DMS53 (cell line): ENCODE measurements at regions not wholly inside any gene's neighbourhood (a gene's known extent, or its start where the extent isn't known, plus 50 kb on each side); places are given as distances from the start of the nearest gene placed in this dataset.
A peak's percentile ranks its signal among the peaks of the same experiment; 100 is the strongest.

Experiments used
- DNase-seq: peaks from one replicate; lab custom pipeline; 2025; lab: John Stamatoyannopoulos, UW

- DNase-seq, result no peak
Measured at GRCh38 chr21:35896060-35896459, 164.3 kb downstream of the SETD4 start.

DNA sequence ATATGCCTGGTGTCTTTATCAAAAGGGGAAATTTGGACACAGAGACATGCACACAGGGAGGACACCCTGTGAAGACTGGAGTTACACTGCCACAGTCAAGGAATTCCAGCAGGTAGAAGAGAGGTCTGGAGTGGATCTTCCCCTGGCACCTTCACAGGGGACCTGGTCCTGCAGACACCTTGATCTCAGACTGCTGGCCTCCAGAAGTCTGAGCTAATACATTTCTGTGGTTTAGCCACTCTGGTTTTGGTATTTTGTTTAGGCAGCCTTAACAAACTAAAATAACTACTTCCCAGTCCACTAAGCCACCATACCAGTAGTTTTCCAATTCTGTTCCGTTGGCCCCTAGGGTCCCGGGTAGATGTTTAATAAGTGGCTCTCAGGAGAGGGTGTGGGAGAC, 164.7 kb downstream of the SETD4 start:
- DNase-seq, result no peak

DNA sequence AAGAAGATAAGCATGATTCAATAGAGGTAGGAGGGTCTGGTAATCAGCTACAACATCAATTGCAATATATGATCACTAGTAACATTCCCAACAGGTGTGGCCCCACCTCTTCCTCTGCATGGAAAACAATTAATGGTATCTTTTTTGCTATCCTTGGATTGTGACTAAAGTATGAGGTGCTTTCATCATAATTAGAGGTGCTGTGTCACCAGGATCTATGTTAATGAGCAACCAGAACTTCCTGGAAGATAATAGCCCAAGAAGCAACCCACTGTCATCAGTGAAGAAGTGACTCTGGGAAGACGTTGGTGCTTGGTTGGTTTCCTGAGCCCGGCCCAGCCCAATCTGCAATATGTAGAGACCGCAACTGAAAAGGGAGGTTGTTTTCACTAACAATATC, 167.2 kb downstream of the SETD4 start:
- DNase-seq, result no peak

- DNase-seq, result no peak
Measured at GRCh38 chr21:35886887-35887286, 173.4 kb downstream of the SETD4 start.

- DNase-seq, result peak; percentile 2
Measured at GRCh38 chr21:35885942-35886541, 174.3 kb downstream of the SETD4 start.

DNA sequence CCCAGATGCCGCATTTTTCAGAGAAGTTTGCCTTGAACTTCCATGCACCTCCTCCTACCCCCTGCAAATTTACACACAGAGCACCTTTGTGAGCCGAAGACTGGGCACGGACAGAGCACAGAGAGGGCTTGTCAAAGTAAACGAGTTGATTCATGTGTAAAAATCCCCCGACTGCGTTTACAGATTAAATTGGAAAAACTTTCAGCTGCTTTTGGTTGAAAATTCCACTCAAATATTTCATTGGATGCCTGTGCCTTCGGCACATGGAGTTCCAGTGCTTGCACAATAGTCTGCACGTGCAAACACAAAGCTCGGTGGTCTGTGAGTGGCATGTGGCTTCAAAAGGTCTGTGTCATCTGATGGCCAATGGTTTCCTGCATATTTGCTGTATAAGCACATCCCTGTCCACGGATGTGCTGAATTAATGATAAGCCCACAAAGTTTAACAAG, 177.5 kb downstream of the SETD4 start:
- DNase-seq, result no peak

DNA sequence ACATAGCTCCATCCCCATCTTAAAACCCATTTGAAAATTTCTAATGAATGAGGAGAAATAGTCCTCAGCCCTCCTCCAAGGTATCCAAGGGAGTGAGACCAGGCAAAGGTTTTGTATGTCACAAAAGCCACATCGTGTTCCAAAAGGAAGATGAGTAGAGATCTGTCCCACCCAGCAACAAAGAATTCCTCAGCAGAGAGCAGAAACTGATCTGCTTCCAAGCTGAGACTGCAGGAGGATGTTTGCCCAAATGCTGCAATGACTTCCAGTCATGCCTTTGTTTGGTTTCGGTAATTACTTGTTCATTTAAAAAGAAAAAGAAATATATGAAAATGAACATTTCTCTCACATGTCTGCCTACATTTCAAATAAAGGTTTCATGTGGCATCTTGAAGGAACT, 186.9 kb downstream of the SETD4 start:
- DNase-seq, result no peak

DNA sequence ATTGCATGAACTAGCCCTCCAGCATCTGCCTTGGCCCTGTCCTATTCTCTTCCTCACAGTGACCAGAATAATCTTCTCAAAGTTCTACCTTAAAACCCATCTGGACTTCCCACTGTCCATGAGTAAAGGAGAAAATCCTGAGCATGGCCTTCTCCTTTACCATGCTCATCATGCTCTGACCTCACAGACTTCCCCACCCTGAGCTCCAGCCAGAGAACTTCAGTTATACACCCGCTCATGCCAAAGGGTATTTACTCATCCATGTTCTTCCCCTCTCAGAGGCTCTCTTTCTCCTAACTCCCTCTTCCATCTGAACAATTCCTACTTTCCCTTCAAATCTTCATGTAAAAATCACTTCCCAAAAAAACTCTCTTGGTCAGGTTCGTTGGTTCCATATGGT, 188.4 kb downstream of the SETD4 start:
- DNase-seq, result no peak

GRCh38 chr21:35868869-35869223, 191.5 kb downstream of the SETD4 start:
- no peak for DNase-seq

GRCh38 chr21:35868005-35868868, 192.1 kb downstream of the SETD4 start:
- no peak for DNase-seq

DNA sequence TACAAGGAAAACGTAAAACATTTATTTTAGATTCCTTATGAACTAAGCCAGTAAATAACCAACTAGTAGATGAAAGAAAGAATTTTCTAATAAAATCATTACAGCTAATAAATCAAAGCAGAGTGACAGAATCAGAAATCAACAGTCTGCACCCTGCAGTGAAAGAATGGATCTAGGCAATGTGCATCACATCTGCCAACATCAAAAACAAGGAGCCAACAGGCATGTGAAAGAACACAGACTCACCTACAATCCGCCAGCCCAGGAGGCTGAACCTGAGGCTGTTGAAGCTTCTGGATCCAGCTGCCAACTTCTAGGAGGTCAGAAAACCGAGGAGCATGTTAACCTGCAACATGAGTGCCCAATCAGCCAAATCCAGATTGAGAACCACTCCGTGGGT, 196.3 kb downstream of the SETD4 start:
- no peak for DNase-seq

DNA sequence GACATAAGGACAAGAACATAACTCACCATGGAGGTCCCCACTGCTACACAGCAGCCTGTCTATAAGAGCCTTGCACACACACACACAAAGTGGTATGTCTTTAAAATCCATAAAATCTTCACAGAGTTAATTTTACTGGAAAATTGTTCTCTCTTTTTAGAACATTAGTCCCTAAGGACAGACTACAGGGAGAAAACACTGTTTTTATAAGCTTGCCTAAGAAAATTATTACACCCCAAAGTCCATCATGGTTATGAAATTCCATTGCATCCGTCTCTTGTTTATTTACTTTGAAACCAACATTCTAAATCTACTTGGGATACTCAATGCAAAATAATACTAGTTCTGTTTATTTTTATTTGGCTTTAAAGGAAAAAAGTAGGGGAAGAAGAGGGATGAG, 197.4 kb downstream of the SETD4 start:
- DNase-seq, result no peak

DNA sequence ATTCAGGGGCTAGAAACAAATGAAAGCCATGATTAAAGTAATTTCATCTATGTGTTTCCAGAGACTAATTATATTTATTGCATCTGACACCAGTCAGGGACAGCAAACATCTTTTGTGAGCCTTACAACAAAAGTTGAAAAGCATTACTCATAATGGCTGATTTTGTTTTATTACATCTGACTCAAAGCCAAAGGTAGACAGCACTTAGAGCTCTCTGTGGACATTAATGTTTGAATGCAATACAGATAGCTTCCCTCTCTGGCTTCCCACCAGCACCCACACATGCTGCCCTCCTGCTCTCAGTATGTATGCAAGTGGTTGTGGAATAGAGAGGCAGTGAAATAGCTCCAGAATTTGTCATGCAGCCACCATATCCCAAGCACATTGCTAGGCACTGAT, 198.7 kb downstream of the SETD4 start:
- DNase-seq, result no peak

DNA sequence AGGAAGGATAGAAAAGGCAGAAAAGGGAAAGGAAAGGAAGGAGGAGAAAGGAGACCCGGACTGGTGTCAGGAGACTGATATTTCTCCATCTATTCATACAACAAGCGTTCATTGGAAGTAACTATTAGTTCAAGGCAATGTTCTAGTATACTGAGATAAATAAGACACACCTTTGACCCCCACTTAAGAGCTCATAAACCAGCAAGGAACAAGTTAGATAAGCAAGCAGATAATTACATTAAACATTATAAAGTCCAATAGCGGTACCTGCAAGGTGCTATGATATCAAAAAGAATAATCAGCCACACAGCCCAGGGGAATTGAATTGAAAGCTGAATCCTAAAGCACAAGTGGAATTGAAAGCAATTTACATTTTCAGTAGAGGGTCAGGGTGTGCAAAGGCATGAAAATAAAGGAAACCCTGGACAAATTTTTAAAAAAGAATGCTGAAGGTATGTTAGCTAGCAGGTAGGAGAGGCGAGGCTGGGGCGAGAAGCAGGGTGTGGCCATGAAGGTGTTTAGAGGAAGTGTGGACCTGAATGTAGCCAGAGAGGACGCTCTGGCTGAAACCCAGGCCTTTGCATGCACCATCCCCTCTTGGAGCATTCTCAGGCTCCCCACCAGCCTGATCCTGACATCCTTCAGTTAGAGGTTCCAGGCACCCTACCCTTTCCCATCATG, 200.0 kb downstream of the SETD4 start:
- DNase-seq, result no peak

GRCh38 chr21:35859677-35860076, 200.6 kb downstream of the SETD4 start:
- DNase-seq, result no peak

DNA sequence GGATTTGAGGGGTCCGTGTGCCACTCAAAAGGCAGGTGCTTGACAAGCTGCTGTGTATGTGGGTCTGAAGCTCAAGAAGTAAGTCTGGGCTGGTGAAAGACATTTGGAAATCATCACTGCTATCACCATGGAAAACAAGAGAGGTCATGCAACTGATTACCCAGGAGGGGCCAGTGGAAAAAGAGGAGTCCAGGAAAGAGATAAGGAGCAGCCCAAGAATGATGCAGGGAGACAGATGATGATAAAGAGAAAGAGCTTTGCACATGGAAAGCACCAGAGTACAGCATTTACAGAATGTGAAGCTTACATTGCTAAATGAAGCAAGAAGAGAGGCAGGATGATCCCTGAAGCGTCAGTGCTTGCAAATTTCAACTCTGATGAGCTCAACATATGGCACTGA, 203.2 kb downstream of the SETD4 start:
- DNase-seq, result no peak

DNA sequence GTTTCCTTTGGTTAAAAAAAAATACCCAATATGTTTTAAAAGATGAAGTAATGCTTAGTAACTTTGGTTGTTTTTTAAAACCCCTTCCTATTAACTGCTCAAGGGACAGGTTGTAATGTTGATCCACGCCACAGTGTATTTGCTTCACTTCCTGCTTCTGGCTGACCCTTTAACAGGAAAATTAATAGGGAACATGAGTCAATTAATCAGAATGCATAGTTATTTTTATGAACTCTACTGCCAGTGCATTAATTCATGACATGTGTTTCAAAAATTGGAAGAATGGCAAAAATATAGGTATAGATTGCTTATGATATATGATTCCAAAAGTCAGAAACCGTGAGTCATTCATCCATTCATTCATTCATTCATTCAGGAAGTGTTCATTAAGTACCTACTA, 204.8 kb downstream of the SETD4 start:
- DNase-seq, result no peak

DNA sequence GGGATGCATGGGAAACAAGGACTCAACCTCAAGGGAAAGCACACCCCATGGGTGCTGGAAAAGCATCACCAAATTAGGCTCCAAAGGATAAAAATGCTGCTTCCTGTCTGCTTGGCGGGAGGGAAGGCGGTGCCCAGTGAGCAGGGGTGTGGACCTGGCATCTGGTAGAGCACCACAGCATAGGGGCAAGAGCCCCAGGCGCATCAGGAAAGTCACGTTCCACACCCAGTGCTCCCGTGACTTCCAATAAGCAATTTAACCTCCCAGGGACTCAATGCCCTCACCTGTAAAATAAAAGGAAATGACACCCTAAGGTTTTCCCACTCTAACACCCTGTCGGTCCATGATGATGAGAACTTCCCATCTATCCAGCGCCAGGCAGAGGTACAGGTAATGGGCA, 206.0 kb downstream of the SETD4 start:
- DNase-seq, result no peak

GRCh38 chr21:35853321-35854239, 206.7 kb downstream of the SETD4 start:
- DNase-seq, result no peak

GRCh38 chr21:35852820-35853219, 207.5 kb downstream of the SETD4 start:
- no peak for DNase-seq

- DNase-seq, result no peak
Measured at GRCh38 chr21:35850542-35851103, 209.7 kb downstream of the SETD4 start.

DNA sequence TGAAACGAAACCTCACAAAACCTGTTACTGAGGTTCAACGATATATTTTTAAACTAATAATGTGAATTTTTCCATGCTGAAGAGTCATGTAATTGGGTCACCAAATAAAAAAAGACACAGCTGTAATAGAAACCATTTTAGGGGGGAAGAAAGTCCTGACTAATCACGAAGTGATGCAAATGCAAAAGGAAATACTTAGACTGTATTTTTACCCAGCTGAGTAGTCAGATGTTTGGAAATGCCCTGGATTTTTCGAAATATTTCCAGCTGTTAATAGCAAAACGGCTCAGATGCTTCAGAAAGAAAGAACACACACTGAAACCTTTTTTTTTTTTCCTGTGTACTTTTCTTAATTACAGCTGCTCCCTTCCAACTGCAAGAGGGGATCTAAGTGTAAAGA, 210.3 kb downstream of the SETD4 start:
- no peak for DNase-seq
